Muscle of leg (tissue), 3 donors: ENCODE measurements at regions not wholly inside any gene's neighbourhood (a gene's known extent, or its start where the extent isn't known, plus 50 kb on each side); places are given as distances from the start of the nearest gene placed in this dataset.
"Not testable (repeated sequence)": the region's sequence is repeated elsewhere in the genome, so short reads cannot be mapped to it uniquely, and the experiment has no call there.

Experiments used
- DNase-seq: peaks from one replicate; pipeline ENCODE4 v3.0.0; 2013
- H3K27ac ChIP-seq: one replicate; pipeline ENCODE4 v1.5.1; 2013; ENCODE audit warnings: mild to moderate bottlenecking, low read length, control low read depth
- H3K27me3 ChIP-seq: one replicate; pipeline ENCODE4 v1.6.1; 2013; ENCODE audit warnings: low read length; ENCODE audit not compliant: control insufficient read depth, insufficient read depth
- H3K36me3 ChIP-seq: one replicate; pipeline ENCODE4 v1.6.1; 2013; ENCODE audit warnings: low read length; ENCODE audit not compliant: control insufficient read depth, insufficient read depth
- H3K4me1 ChIP-seq: one replicate; pipeline ENCODE4 v1.6.1; 2013; ENCODE audit warnings: low read length; ENCODE audit not compliant: control insufficient read depth, insufficient read depth
- H3K4me3 ChIP-seq: one replicate; pipeline ENCODE4 v1.5.1; 2013; ENCODE audit warnings: low read length, control low read depth
- H3K9me3 ChIP-seq: replicated peaks from 2 replicates; pipeline ENCODE4 v1.6.1; 2013; ENCODE audit warnings: low read depth, low read length; ENCODE audit not compliant: control insufficient read depth
- WGBS: methylation state at CpG from one replicate; pipeline ENCODE4 v1.1.5; 2013; ENCODE audit warnings: missing lambda C conversion rate; ENCODE audit not compliant: insufficient coverage; 5-methylcytosine and 5-hydroxymethylcytosine counted together

- 60% methylated on average over 1 of the region's 3 CpGs for WGBS
- H3K27me3 ChIP-seq = no peaks in the 10 kb centered on the region
- H3K4me1 ChIP-seq = no peaks in the 10 kb centered on the region
- no peak overlapping the region for H3K4me3 ChIP-seq
- H3K36me3 ChIP-seq = no peaks in the 10 kb centered on the region
- H3K27ac ChIP-seq = no peak overlapping the region
- H3K9me3 ChIP-seq = no peaks in the 10 kb centered on the region
- DNase-seq = no peak
Measured at GRCh38 chr5:23412515-23412914, 94.9 kb upstream of the PRDM9 start.

- H3K4me1 ChIP-seq = no peaks in the 10 kb centered on the region
- no peak for DNase-seq
- H3K27me3 ChIP-seq = no peaks in the 10 kb centered on the region
- H3K27ac ChIP-seq = no peak overlapping the region
- no peaks in the 10 kb centered on the region for H3K9me3 ChIP-seq
- no CpG with 5 or more reads among the region's 2 CpGs for WGBS
- H3K36me3 ChIP-seq = no peaks in the 10 kb centered on the region
- H3K4me3 ChIP-seq = no peak overlapping the region
Measured at GRCh38 chr5:23411994-23412393, 95.4 kb upstream of the PRDM9 start.

GRCh38 chr5:23411200-23411599 lies 96.2 kb upstream of the PRDM9 start:
- Histone ChIP-seq H3K4me1 (no peaks in the 10 kb centered on the region), H3K36me3 (no peaks in the 10 kb centered on the region), H3K4me3 (no peak overlapping the region), H3K27ac (no peak overlapping the region), H3K27me3 (no peaks in the 10 kb centered on the region), H3K9me3 (no peaks in the 10 kb centered on the region)
- DNase-seq = no peak
- whole genome bisulfite sequencing = 84% methylated on average over 17 of the region's 17 CpGs

- not testable (repeated sequence) for H3K4me1 ChIP-seq, H3K36me3 ChIP-seq, H3K27ac ChIP-seq, H3K27me3 ChIP-seq, DNase-seq, H3K4me3 ChIP-seq, H3K9me3 ChIP-seq
- 90% methylated on average over 2 of the region's 5 CpGs for WGBS
Measured at GRCh38 chr5:23410775-23411174, 96.6 kb upstream of the PRDM9 start.

- WGBS = 80% methylated on average over 1 of the region's 3 CpGs
- H3K27ac ChIP-seq = no peak overlapping the region
- no peaks in the 10 kb centered on the region for H3K36me3 ChIP-seq
Measured at GRCh38 chr5:23405316-23406068, 101.9 kb upstream of the PRDM9 start.

GRCh38 chr5:23402585-23402984 lies 104.8 kb upstream of the PRDM9 start:
- Histone ChIP-seq H3K27me3 (no peaks in the 10 kb centered on the region), H3K27ac (no peak overlapping the region), H3K36me3 (no peaks in the 10 kb centered on the region), H3K4me3 (no peak overlapping the region), H3K9me3 (no peaks in the 10 kb centered on the region), H3K4me1 (no peaks in the 10 kb centered on the region)
- no peak for DNase-seq
- 40% methylated on average over 1 of the region's 3 CpGs for WGBS

More at GRCh38 chr5:23405316-23406068, 101.9 kb upstream of the PRDM9 start:
- Histone ChIP-seq H3K9me3 (no peaks in the 10 kb centered on the region), H3K27me3 (no peaks in the 10 kb centered on the region), H3K4me3 (no peak overlapping the region), H3K4me1 (no peaks in the 10 kb centered on the region)
- no peak for DNase-seq

- no peaks in the 10 kb centered on the region for H3K27me3 ChIP-seq
- no peaks in the 10 kb centered on the region for H3K4me1 ChIP-seq
- no peak for DNase-seq
- WGBS = 40% methylated on average over 1 of the region's 5 CpGs
- no peaks in the 10 kb centered on the region for H3K36me3 ChIP-seq
- H3K9me3 ChIP-seq = no peaks in the 10 kb centered on the region
- no peak overlapping the region for H3K27ac ChIP-seq
- H3K4me3 ChIP-seq = no peak overlapping the region
Measured at GRCh38 chr5:23400951-23401350, 106.5 kb upstream of the PRDM9 start.

- no peaks in the 10 kb centered on the region for H3K36me3 ChIP-seq
- H3K27me3 ChIP-seq = no peaks in the 10 kb centered on the region
- no peak overlapping the region for H3K27ac ChIP-seq
- no peaks in the 10 kb centered on the region for H3K4me1 ChIP-seq
- H3K9me3 ChIP-seq = no peaks in the 10 kb centered on the region
- no CpG with 5 or more reads among the region's 2 CpGs for WGBS
- H3K4me3 ChIP-seq = no peak overlapping the region
- DNase-seq = peak; percentile 4
Measured at GRCh38 chr5:23396346-23396745, 111.1 kb upstream of the PRDM9 start.

- Histone ChIP-seq H3K27ac (peak overlapping the region; percentile 16), H3K4me3 (no peak overlapping the region), H3K9me3 (no peaks in the 10 kb centered on the region), H3K36me3 (no peaks in the 10 kb centered on the region), H3K4me1 (peaks cover 4% of the 10 kb centered on the region), H3K27me3 (no peaks in the 10 kb centered on the region)
- DNase-seq = peak; percentile 96
- WGBS = no CpG with 5 or more reads among the region's 4 CpGs
Measured at GRCh38 chr5:23389291-23390101, 117.9 kb upstream of the PRDM9 start.

- H3K36me3 ChIP-seq = no peaks in the 10 kb centered on the region
- WGBS = no CpG with 5 or more reads among the region's 1 CpG
- H3K27me3 ChIP-seq = no peaks in the 10 kb centered on the region
- no peaks in the 10 kb centered on the region for H3K9me3 ChIP-seq
- DNase-seq = no peak
- no peak overlapping the region for H3K4me3 ChIP-seq
- H3K27ac ChIP-seq = no peak overlapping the region
- peaks cover 4% of the 10 kb centered on the region for H3K4me1 ChIP-seq
Measured at GRCh38 chr5:23385036-23385435, 122.4 kb upstream of the PRDM9 start.
